OCI-M1 (cell line): ENCODE measurements at regions not wholly inside any gene's neighbourhood (a gene's known extent, or its start where the extent isn't known, plus 50 kb on each side); places are given as distances from the start of the nearest gene placed in this dataset.

Source experiments
- DNase-seq: peaks from one replicate; lab custom pipeline; 2025; lab: John Stamatoyannopoulos, UW

GRCh38 chr5:73266176-73266738 is 93.3 kb downstream of the TMEM174 start:
- no peak for DNase-seq

GRCh38 chr5:73265641-73266040 is 92.6 kb downstream of the TMEM174 start:
- no peak for DNase-seq

GRCh38 chr5:73264631-73265030 is 91.6 kb downstream of the TMEM174 start:
- DNase-seq, result no peak

- DNase-seq, result no peak
Observed at GRCh38 chr5:73263001-73263710, 90.2 kb downstream of the TMEM174 start.

- no peak for DNase-seq
Observed at GRCh38 chr5:73256862-73257261, 83.9 kb downstream of the TMEM174 start.

- DNase-seq, result no peak
Observed at GRCh38 chr5:73256462-73256861, 83.5 kb downstream of the TMEM174 start.

- no peak for DNase-seq
Observed at GRCh38 chr5:73256012-73256411, 83.0 kb downstream of the TMEM174 start.

GRCh38 chr5:73254642-73255041 is 81.6 kb downstream of the TMEM174 start:
- DNase-seq, result no peak

- DNase-seq, result no peak
Observed at GRCh38 chr5:73253047-73253660, 80.2 kb downstream of the TMEM174 start.

- no peak for DNase-seq
Observed at GRCh38 chr5:73250645-73251044, 77.7 kb downstream of the TMEM174 start.

GRCh38 chr5:73242735-73243134 is 69.7 kb downstream of the TMEM174 start:
- no peak for DNase-seq

GRCh38 chr5:73238873-73239272 is 65.9 kb downstream of the TMEM174 start:
- no peak for DNase-seq

- DNase-seq, result no peak
Observed at GRCh38 chr5:73236541-73237128, 63.6 kb downstream of the TMEM174 start.

GRCh38 chr5:73234204-73234555 is 61.2 kb downstream of the TMEM174 start:
- no peak for DNase-seq

GRCh38 chr5:73233461-73234203 is 60.6 kb downstream of the TMEM174 start:
- no peak for DNase-seq

- DNase-seq, result no peak
Observed at GRCh38 chr5:73233053-73233460, 60.1 kb downstream of the TMEM174 start.

- no peak for DNase-seq
Observed at GRCh38 chr5:73232266-73233041, 59.5 kb downstream of the TMEM174 start.

GRCh38 chr5:73231246-73231778 is 58.3 kb downstream of the TMEM174 start:
- DNase-seq, result no peak

- no peak for DNase-seq
Observed at GRCh38 chr5:73230264-73231245, 57.6 kb downstream of the TMEM174 start.

GRCh38 chr5:73229271-73229670 is 56.3 kb downstream of the TMEM174 start:
- DNase-seq, result no peak
